Cardiac muscle cell (in vitro differentiated cells and primary cell): ENCODE measurements at regions not wholly inside any gene's neighbourhood (a gene's known extent, or its start where the extent isn't known, plus 50 kb on each side); places are given as distances from the start of the nearest gene placed in this dataset.

Source experiments
- DNase-seq, 2 donors: peaks; one replicate each; pipeline versions ENCODE4 v3.0.0 to v3.0.0-alpha.2; 2010 to 2017; ENCODE audit warnings: low read depth in 1 of 2, low spot score in 1 of 2
- H3K27ac ChIP-seq: fragments of 200-600 bp; sonication (generic); 2 replicates; pipeline ENCODE4 v1.5.1; 2016
- H3K27me3 ChIP-seq: fragments of 200-600 bp; sonication (generic); 2 replicates; pipeline ENCODE4 v1.6.0; 2016; ENCODE audit warnings: control low read depth
- H3K36me3 ChIP-seq: fragments of 200-600 bp; sonication (generic); 2 replicates; pipeline ENCODE4 v1.5.1; 2016; ENCODE audit warnings: control low read depth
- H3K4me1 ChIP-seq: fragments of 200-600 bp; sonication (generic); 2 replicates; pipeline ENCODE4 v1.8.1; 2017; ENCODE audit warnings: low read depth, mild to moderate bottlenecking, mixed run types
- H3K4me3 ChIP-seq: fragments of 200-600 bp; sonication (generic); 2 replicates; pipeline ENCODE4 v1.5.1; 2016; ENCODE audit warnings: mild to moderate bottlenecking
- H3K9me3 ChIP-seq: fragments of 200-600 bp; sonication (generic); 2 replicates; pipeline ENCODE4 v1.5.1; 2017; ENCODE audit warnings: low read depth, mild to moderate bottlenecking, control low read depth
- TF ChIP-seq, protein P1 (sequence below): IDR thresholded peaks from 2 replicates; pipeline ENCODE4 v1.5.1; 2012; ENCODE audit warnings: low read depth, mild to moderate bottlenecking, low read length

DNA sequence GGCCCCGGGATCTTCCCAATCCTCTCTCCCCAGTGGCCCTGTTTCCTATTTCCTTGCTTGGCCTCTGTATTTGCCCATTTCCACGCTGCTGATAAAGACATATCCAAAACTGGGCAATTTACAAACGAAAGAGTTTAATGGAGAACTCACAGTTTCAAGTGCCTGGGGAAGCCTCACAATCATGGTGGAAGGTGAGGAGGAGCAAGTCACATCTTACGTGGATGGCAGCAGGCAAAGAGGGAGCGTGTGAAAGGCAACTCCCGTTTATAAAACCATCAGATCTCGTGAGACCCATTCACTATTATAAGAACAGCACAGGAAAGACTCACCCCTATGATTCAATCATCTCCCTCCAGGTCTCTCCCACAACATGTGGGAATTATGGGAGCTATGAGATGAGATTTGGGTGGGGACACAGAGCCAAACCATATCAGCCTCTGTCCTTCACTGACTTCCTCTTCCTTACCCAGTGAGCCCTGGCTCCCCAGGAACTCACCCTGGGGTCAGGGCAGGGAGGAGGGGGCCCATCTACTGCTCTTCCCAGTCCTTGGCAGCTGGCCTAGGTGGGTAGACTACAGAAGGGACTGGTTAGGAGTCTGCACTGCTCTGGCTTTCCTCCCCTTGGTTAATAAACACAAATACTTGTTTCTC lies 105.8 kb upstream of the MYCN start:
- H3K4me3 ChIP-seq: no peak overlapping the region
- H3K9me3 ChIP-seq: no peaks in the 10 kb centered on the region
- H3K27me3 ChIP-seq: no peaks in the 10 kb centered on the region
- no peak overlapping the region for H3K27ac ChIP-seq
- no peaks in the 10 kb centered on the region for H3K36me3 ChIP-seq
- no peaks in the 10 kb centered on the region for H3K4me1 ChIP-seq
- DNase-seq: no peak
- TF ChIP-seq, protein P1, sequence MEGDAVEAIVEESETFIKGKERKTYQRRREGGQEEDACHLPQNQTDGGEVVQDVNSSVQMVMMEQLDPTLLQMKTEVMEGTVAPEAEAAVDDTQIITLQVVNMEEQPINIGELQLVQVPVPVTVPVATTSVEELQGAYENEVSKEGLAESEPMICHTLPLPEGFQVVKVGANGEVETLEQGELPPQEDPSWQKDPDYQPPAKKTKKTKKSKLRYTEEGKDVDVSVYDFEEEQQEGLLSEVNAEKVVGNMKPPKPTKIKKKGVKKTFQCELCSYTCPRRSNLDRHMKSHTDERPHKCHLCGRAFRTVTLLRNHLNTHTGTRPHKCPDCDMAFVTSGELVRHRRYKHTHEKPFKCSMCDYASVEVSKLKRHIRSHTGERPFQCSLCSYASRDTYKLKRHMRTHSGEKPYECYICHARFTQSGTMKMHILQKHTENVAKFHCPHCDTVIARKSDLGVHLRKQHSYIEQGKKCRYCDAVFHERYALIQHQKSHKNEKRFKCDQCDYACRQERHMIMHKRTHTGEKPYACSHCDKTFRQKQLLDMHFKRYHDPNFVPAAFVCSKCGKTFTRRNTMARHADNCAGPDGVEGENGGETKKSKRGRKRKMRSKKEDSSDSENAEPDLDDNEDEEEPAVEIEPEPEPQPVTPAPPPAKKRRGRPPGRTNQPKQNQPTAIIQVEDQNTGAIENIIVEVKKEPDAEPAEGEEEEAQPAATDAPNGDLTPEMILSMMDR: no peak

DNA sequence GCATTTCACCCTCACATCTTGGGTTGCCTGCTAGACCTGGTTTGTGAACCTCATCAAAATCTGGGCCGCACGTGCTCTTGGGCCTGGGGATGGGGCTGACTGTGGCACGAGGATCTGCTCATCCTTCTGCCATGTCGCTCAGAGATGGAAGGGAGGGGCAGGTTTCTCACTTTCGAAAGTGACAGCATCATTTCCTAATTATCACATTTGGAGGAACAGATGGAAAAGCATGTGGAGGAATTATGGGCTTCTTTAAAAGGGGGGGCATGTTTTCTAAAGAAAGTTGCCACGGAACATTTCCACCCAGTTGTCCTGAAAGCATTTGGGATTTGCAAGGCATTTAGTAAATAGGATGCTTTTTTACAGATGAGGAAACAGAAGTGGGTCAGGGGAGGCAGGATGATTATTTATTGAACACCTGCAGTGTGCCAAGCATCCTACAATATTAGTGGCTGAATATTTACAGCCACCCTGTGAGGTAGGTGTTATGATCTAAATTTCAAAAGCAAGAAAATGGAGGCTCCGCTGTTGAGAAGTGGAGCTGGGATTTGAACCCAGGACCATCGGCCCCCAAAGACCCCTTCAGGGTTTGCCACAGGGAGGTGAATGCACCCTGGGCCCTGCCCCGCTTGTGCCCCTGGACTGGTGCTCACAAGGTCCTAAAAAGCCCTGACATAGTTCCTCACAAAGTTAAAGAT lies 104.2 kb upstream of the MYCN start:
- Histone ChIP-seq H3K27ac (no peak overlapping the region), H3K27me3 (no peaks in the 10 kb centered on the region), H3K4me3 (no peak overlapping the region), H3K4me1 (no peaks in the 10 kb centered on the region), H3K9me3 (no peaks in the 10 kb centered on the region), H3K36me3 (no peaks in the 10 kb centered on the region)
- TF ChIP-seq, protein P1: no peak
- DNase-seq: no peak

GRCh38 chr2:15836689-15837610 lies 103.4 kb upstream of the MYCN start:
- Histone ChIP-seq H3K4me3 (no peak overlapping the region), H3K9me3 (no peaks in the 10 kb centered on the region), H3K4me1 (peaks cover 3% of the 10 kb centered on the region), H3K27me3 (no peaks in the 10 kb centered on the region), H3K27ac (no peak overlapping the region), H3K36me3 (no peaks in the 10 kb centered on the region)
- no peak for DNase-seq
- TF ChIP-seq, protein P1: no peak

- Histone ChIP-seq H3K4me3 (no peak overlapping the region), H3K27ac (no peak overlapping the region), H3K27me3 (no peaks in the 10 kb centered on the region), H3K36me3 (no peaks in the 10 kb centered on the region), H3K4me1 (peaks cover 11% of the 10 kb centered on the region), H3K9me3 (no peaks in the 10 kb centered on the region)
- DNase-seq: no peak
- TF ChIP-seq, protein P1: no peak
These were observed 101.8 kb upstream of the MYCN start for GRCh38 chr2:15838481-15839090.

DNA sequence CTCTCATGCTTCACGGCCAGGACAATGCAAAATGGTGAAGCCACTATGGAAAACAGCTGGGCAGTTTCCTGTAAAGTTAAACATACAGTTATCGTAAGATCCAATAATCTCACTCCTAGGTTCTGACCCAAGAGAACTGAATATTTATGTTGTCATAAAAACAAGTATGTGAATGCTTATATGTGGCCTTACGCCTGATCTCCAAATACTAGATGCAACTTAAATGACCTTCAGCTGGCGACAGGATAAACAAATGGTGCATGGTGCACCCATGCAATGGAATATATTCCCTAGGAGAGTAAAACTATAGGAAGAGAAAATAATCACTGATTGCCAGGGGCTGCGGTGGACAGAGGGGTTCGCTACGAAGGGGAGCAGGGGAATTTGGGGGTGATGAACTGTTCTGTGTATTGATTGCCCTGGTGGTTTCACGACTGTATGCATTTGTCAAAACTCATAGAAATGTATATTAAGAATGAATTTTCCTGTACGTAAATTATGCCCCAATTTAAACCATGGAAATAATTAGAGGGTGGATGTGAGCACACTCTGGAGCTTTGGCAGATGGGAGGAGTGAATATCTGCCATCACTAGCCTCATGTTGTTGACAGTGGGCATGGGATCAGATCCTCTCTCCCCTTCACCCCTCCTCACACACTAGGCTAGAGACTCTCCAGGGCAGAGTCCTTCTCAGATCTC lies 100.8 kb upstream of the MYCN start:
- H3K27me3 ChIP-seq: no peaks in the 10 kb centered on the region
- no peak overlapping the region for H3K27ac ChIP-seq
- no peak overlapping the region for H3K4me3 ChIP-seq
- H3K36me3 ChIP-seq: no peaks in the 10 kb centered on the region
- H3K9me3 ChIP-seq: no peaks in the 10 kb centered on the region
- TF ChIP-seq, protein P1: no peak
- DNase-seq: no peak
- peaks cover 11% of the 10 kb centered on the region for H3K4me1 ChIP-seq
